ACHN (cell line): ENCODE measurements at regions not wholly inside any gene's neighbourhood (a gene's known extent, or its start where the extent isn't known, plus 50 kb on each side); places are given as distances from the start of the nearest gene placed in this dataset.
A peak's percentile ranks its signal among the peaks of the same experiment; 100 is the strongest.
"Not testable (repeated sequence)": the region's sequence is repeated elsewhere in the genome, so short reads cannot be mapped to it uniquely, and the experiment has no call there.

Experiments
- DNase-seq: peaks from one replicate; pipeline ENCODE4 v3.0.0-alpha.2; 2015
- in situ Hi-C: cut with HindIII; loops from 2 replicates; pipeline ENCODE4 v1.10.0; 2017; ENCODE audit warnings: low sequenced_read_pairs, low pct_ligation_motif_present, low pct_unique_long_range_greater_than_20kb

DNA sequence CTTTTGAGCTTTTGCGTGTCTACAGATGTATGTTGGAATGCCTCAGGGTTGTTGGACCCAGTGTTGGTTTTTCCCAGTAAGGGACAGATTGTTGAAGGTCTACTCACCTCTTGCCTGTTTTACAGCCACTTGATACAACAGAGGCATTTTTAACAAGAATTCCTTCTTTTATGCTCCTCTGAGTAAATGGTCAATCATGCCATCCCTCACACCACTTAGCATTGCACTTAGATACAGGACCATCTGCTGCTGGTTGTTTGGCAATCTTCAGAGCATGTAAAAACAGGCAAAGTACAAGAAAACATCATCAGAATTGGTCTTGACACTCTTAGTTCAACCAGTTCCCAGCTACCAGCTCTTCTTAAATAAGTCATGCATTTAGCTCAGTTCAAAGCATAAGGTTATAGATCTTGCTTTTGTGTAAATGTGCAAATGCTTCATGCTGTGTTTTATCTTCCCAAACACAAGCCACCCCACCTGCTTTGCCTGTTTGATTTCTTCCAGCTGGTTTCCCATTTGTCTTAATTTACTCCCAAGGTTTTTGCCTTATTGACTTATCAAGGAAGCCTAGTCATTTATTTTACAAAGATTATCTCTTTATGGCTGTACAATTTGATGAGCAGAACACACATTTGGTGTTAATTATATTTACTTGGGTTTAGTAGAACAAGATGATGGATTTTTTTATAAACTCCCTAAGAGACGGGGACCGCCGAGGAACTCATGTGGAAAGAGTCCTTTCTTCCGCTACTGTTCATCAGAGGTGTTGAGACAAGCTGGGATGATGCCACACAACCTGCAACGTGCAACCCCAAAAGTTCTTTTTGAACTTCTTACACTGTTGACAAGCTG is 136.6 kb downstream of the AHR start:
- in situ Hi-C loops = no loop called here
- DNase-seq = no peak

DNA sequence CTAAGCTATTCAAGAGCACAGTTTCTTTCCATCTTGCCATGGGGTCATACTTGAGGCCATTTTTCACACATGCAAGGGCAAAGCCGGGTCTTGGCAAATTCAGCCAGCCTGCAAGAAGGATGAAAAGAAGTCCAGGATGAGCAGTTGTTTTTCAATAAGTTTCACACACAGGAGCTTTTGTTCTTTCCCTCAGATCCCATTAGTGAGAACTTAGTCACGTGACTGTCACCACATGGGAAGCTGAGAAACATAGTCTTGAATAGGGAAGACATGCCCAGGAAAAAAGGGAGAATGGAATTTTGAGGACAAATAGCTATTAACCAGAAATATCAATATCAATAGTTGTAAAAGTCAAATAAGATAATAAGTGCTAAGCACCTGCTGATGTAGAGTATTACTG is 137.7 kb downstream of the AHR start:
- no peak for DNase-seq
- in situ Hi-C loops = no loop called here

DNA sequence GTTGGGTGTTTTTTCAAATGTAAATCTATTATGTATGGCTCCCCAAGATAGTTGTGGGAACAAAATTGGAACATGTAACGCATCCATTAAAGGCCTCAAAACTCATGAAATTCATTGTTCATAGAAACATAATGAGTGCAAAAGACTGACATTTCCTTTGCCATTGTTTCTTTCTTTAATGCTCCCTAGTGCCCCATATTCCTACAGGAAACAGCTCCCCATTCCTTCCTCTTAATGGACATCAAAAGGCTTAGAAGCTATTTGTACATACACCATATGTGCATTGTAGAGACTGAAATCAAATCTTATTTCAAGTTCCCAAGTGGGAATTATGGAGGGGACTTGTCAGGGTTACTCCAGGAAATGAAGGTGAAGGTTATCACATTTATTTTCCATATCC is 139.1 kb downstream of the AHR start:
- no peak for DNase-seq
- in situ Hi-C loops = no loop called here

DNA sequence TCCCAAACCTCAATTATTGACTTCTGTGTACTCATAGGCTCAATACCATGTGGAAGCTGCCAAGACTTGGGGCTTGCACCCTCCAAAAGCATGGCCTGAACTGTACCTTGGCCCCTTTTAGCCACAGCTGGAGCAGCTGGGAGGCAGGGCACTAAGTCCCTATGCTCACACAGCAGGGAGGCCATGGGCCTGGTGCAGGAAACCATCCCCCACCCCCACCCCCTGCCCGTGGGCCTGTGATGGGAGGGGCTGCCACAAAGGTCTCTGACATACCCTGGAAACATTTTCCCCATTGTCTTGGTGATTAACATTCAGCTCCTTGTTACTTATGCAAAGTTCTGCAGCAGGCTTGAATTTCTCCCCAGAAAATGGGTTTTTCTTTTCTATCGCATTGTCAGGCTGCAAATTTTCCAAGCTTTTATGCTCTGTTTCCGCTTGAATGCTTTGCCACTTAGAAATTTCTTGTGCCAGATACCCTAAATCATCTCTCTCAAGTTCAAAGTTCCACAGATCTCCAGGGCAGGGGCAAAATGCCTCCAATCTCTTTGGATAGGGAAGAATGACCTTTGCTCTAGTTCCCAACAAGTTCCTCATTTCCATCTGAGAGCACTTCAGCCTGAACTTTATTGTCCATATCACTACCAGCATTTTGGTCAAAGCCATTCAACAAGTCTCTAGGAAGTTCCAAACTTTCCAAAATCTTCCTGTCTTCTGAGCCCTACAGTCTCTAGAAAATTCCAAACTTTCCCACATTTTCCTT is 141.8 kb downstream of the AHR start:
- DNase-seq, in situ Hi-C loops: not testable (repeated sequence)

DNA sequence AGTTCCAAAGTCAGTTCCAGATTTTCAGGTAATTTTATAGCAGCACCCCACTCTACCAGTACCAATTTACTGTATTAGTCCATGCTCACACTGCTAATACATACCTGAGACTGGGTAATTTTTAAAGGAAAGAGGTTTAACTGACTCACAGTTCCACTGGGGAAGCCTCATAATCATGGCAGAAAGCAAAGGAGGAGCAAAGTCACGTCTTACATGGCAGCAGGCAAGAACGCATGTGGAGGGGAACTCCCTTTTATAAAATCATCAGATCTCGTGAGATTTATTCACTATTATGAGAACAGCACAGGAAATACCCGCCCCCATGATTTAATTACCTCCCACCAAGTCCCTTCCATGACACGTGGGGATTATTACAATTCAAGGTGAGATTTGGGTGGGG is 142.4 kb downstream of the AHR start:
- DNase-seq = no peak
- in situ Hi-C loops = no loop called here

DNA sequence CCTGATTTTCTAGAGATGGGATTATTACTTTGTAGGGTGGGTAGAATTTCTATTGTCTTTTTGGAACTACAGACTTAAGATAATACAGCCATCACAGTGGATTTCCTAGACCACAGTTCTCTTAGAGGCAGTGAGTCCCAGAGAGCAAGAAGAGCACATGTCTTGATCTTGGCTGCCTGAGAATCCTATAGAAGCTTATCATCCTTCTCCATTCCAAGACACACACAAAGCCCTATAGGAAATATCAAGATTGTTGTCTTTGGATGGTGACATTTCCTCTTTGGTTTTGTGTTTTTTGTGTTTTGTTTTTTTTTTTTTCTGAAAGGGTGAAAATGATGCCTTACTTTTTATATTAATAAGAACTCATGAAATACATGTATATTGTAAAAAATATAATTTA is 143.1 kb downstream of the AHR start:
- in situ Hi-C loops = no loop called here
- no peak for DNase-seq

DNA sequence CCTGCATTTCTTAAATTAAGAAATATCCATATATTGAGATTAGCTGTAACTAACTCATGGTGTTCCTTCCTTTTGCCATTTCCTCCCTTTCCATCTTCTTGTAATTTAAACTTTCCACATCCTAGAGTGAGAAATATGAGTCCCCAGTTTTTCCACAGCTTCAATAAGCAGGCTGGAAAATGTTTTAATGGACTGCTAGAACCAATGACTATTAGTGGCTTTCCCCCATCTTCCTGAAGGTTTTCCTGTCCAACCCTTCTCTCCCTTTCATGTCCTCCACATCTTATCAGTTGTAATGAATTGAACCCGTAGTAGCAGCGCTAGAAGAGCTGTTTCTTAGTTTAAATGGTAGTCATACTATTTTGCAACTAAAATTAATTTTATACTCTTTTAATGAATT is 145.7 kb downstream of the AHR start:
- in situ Hi-C loops = no loop called here
- DNase-seq = no peak

DNA sequence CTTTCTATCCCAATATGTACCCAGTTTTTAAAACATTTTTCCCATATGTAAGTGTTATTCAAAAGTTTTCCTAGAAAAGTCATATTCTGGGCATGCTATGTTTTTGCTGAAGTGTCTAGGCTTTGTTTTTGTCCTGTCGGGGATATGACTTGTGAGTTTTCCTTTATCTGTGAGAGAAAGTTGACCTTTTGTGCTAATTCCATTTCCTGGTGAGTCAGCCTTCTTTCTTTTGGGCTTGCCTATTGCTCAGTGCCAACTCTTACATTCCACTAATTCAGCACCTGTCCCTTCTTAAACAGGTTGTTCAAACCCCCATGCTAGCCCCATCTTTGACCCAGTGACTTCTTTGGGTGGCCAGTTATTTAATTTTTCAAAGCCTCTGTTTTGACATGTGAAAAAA is 146.2 kb downstream of the AHR start:
- in situ Hi-C loops = no loop called here
- peak; percentile 37 for DNase-seq

DNA sequence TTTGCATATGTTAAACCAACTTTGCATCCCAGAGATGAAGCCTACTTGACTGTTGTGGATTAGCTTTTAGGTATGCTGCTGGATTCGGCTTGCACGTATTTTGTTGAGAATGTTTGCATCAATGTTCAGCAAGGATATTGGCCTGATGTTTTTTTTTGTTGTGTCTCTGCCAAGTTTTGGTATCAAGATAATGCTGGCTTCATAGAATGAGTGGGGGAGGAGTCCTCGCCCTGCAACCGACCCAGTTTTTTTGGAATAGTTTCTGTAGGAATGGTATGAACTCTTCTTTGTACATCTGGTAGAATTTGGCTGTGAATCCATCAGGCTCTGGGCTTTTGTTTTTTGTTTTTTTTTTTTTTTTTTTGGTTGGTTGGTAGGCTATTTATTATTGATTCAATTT is 147.9 kb downstream of the AHR start:
- DNase-seq = no peak
- in situ Hi-C loops = no loop called here

DNA sequence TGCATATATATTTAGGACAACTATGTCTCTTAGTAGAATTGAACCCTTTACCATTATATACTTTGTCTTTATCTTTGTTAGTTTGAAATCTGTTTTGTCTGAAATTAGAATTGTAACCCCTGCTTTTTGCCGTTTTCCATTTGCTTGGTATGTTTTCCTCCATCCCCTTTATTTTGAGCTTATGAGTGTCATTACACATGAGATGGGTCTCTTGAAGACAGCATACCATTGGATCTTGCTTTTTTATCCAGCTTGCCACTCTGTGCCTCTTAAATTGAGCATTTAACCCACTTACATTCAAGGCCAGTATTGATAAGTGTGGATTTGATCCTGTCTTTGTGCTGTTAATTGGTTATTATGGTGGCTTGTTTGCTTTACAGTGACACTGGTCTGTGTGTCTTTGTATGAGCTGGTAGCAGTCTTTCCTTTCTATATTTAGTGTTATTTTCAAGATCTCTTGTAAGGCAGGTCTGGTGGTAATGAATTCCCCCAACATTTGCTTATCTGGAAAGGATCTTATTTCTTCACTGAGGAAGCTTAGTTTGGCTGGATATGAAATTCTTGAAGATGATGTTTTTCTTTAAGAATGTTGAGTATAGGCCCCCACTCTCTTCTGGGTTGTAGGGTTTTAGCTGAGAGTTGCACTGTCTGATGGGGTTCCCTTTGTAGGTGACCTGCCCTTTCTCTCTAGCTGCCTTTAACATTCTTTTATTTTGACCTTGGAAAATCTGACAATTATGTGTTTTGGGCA is 149.5 kb downstream of the AHR start:
- DNase-seq = no peak
- in situ Hi-C loops = no loop called here

DNA sequence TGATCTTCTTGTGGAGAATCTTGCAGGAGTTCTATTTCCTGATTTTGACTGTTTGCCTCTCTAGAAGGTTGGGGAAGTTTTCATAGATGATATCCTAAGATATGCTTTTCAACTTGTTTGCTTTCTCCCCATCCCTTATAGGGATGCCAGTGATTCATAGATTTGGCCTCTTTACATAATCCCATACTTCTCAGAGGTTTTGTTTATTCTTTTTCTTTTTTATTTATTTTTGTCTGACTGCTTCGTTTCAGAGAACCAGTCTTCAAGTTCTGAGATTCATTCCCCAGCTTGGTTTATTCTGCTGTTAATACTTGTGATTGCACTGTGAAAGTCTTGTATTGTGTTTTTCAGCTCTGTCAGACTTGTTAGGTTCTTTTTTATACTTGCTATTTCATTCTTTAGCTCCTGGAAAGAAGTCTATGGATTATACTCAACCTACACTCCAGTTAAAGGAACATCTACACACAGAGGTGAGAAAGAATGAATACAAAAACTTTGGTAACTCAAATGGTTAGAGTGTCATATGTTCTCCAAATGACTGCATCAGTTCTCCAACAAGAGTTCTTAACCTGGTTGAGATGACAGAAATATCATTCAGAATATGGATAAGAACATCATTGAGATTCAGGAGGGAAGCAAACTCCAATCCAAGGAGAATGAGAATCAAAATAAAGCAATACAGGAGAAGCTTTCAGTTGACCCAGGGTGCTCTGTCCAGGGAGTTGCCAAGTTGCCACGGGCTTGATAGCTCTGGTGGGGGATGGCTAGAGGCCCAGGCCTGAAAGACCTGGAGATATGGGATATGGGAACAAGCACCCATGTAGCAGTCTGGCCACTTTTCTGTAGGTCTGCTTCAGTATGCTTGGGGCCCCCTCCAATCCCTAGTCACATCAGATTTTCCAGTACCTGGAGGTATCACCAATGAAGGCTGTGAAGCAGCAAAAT is 150.3 kb downstream of the AHR start:
- DNase-seq = no peak
- in situ Hi-C loops = no loop called here

DNA sequence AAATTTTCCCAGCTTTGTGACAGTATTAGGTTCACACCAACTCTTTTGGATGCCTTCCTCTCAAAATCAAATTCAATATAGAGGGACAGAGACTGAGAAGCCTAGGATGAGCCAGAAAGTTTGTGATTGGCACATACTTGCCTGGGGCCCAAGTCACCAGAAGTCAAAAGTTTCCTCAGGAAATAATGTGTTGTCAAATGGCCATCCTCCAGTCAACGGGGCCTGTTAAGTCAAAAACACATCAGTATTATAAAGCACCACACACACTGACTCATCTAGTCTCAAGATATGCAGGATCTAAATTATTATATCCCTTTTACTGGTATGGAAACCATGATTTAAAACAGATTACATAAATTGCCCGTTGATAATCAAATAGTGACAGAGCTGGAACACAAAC is 158.1 kb downstream of the AHR start:
- in situ Hi-C loops = no loop called here
- no peak for DNase-seq

DNA sequence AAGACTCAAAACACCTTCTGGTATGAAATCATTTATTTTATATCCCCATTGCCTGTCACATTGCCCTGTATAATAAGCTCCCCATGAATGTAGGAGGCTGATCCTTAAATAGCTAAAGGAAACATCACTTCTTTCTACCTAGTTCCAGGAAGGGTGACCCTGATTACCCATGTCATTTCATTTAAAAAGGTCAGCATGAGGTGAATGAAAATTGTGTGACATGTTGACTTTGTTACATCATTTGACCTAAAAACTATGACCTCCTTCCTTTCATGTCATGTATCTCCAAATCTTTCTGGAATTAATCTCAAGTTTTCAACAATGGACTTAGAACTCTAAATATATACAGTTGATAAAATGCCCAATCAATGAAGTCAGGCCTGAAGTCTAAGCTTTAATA is 161.5 kb downstream of the AHR start:
- in situ Hi-C loops = no loop called here
- DNase-seq = no peak

DNA sequence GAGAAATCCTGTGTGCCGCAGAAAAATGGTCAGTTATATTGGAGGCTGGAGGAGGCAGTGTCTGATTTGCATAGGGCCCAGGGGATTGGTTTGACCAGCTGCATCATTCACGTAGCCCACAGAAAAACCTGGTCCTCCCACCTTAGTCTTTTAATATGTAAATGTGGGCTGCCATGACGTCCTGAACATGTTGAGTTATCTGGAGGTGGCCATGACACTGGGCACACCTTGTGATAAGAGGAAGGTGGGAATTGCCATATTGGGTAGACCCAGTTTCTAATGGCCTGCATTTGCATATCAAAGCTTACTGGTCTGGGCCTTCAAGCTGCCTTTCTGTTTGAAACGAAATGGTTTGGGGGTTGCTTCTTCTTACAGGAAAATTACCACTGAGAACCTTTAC is 162.2 kb downstream of the AHR start:
- in situ Hi-C loops = no loop called here
- no peak for DNase-seq

DNA sequence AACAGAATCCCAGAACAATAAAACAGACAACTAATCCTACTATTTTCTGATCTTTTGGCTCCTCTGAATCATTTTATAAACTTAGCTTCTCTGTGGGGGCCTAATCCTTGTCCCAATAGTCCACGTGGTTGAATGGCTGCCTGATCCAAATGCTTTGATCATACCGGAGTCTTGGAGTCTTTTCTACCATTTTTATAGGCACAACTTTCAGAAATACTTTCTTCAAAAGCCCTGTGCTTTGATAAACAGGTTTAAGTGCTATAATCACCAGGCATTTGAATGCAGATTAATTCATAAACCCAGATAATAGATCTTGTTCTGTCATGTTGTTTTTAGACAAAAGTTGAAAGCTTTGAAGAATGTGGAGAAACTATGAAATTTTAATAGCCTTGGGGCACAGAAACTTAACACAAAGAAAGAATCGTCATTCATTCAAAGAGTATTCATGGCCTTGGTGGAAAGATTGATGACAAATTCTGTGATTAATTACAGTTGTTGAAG is 163.7 kb downstream of the AHR start:
- no peak for DNase-seq
- in situ Hi-C loops = no loop called here

DNA sequence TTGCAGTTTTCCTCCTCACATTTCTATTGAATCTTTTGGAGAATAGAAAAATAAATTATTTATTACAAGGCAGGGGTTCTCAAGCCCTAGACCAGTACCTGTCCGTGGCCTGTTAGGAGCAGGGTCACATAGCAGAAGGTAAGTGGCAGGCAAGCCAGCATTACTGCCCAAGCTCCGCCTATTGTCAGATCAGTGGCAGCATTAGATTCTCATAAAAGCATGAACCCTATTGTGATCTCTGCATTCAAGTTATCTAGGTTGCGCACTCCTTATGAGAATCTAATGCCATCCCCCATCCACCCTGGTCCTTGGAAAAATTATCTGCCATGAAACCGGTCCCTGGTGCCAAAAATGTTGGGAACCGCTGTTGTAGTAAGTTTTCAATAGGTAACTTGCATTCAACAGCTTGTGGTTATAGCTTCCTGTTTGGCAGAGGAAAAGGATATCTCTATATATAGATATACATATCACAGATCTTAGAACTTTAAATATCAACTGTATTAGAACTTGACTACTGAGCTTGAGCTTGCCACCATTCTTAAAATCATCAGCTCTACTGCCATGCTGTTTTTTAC is 165.1 kb downstream of the AHR start:
- no peak for DNase-seq
- in situ Hi-C loops = no loop called here

DNA sequence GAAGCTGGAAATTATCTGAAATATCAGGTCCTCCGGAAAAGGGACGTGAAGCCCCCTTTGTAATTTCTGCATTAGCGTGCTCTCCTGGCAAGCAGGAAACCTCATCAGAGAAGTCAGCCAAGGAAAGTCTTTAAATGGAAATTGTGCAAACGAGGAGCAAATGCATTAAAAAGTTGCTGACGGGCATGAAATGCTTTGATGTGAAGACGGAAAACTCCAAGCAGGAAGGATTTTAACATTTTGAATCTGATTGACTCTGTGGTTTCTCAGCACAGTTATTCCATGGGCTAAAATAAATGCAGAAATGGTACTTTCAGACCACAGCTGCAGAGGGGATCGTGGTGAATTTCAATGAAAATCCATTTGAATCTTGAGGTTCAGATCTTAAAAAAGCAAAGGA is 167.8 kb downstream of the AHR start:
- in situ Hi-C loops = no loop called here

DNA sequence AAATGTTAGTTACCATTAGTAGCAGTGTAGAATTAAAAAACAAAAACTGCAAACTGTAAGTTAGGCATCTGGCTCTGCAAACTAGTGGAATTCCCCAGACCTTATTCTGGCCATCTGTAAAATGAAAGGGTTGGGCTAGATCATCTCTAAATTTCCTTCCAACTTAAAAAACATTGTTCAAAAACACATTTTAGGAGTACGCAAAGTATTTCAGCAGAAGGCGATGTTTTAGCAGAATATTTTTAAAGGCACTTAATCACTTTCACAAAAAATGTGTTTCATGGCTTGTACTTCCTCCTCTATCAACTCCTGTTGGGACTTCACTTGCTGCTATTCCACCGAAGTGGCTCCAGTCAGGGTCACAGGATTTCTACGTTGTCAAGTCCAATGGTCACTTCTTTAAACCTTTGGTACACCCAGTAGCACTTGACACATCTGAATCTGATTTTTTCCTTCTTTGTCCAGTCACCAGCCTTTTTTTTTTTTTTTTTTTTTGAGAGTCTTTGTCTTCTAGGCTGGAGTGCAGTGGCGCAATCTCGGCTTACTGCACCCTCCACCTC is 169.0 kb downstream of the AHR start:
- DNase-seq = no peak
- in situ Hi-C loops = no loop called here

More for the DNA sequence above, 167.8 kb downstream of the AHR start:
- no peak for DNase-seq
